ENCODE measurements at regions not wholly inside any gene's neighbourhood (a gene's known extent, or its start where the extent isn't known, plus 50 kb on each side); places are given as distances from the start of the nearest gene placed in this dataset.

- no peak overlapping the region for H3K14ac ChIP-seq (ENCODE audit: low read length)
- no peak overlapping the region for H3K4me3 ChIP-seq (ENCODE audit: low read length in 2 of 2)
- peaks cover 0 to 18% of the 10 kb centered on the region in 2 donors for H3K4me1 ChIP-seq (ENCODE audit: control insufficient read depth in 2 of 2, insufficient read depth in 1 of 2, low read depth in 1 of 2, low read length in 2 of 2)
- no peak overlapping the region for H3K27ac ChIP-seq (replicated peaks; ENCODE audit: low read length)
- H2AK5ac ChIP-seq (ENCODE audit: low read depth, low read length): no peak overlapping the region
- no peak overlapping the region for H3K4me2 ChIP-seq (ENCODE audit: insufficient read depth, low read length, poor library complexity, severe bottlenecking)
- H3K79me1 ChIP-seq (ENCODE audit: low read depth, low read length): no peaks in the 10 kb centered on the region
- H2BK12ac ChIP-seq (ENCODE audit: low read length): no peak overlapping the region
- peaks cover 2 to 4% of the 10 kb centered on the region in 2 donors for H3K9me3 ChIP-seq (replicated peaks in 1 of 2; ENCODE audit: control insufficient read depth in 2 of 2, insufficient read depth in 1 of 2, low read depth in 1 of 2, low read length in 2 of 2)
- no peak overlapping the region for H2BK120ac ChIP-seq (ENCODE audit: low read depth, low read length)
- H4K8ac ChIP-seq (ENCODE audit: low read depth, low read length): peak overlapping the region; percentile 88
- no peak overlapping the region for H4K91ac ChIP-seq (ENCODE audit: low read depth, low read length, poor library complexity)
- no peak for DNase-seq (ENCODE audit: low spot score)
- no peak overlapping the region for H3K23ac ChIP-seq (ENCODE audit: low read depth, low read length, poor library complexity)
- peak overlapping the region; percentile 50 for H2AFZ ChIP-seq (ENCODE audit: low read length)
- H3K36me3 ChIP-seq (replicated peaks in 1 of 2; ENCODE audit: control insufficient read depth in 2 of 2, insufficient read depth in 2 of 2, low read length in 2 of 2): no peaks in the 10 kb centered on the region
- WGBS, 2 donors (ENCODE audit: extremely low coverage in 2 of 2, insufficient read length in 2 of 2, insufficient replicate concordance in 1 of 2): no CpG with 5 or more reads among the region's 4 CpGs
- no peak overlapping the region for H2BK15ac ChIP-seq (ENCODE audit: low read length)
- no peak overlapping the region for H2BK5ac ChIP-seq (ENCODE audit: low read length)
- peak overlapping the region; percentile 50 for H3K18ac ChIP-seq (ENCODE audit: low read length)
- H3K27me3 ChIP-seq (ENCODE audit: control insufficient read depth in 3 of 3, insufficient read depth in 3 of 3, low read depth in 1 of 3, low read length in 3 of 3): no peaks in the 10 kb centered on the region
- H3K9ac ChIP-seq (ENCODE audit: low read depth, low read length, poor library complexity): no peak overlapping the region
- H3K4ac ChIP-seq (ENCODE audit: low read length): no peak overlapping the region
Observed at GRCh38 chr10:78614267-78614666, 454.5 kb upstream of the ZMIZ1 start.

GRCh38 chr10:78614744-78615143, 454.0 kb upstream of the ZMIZ1 start:
- H3K4ac ChIP-seq (ENCODE audit: low read length): no peak overlapping the region

GRCh38 chr10:78616125-78616695, 452.6 kb upstream of the ZMIZ1 start:
- H2BK15ac ChIP-seq (ENCODE audit: low read length): no peak overlapping the region
- H3K4me3 ChIP-seq (ENCODE audit: low read length in 2 of 2): no peak overlapping the region
- no peak overlapping the region for H4K8ac ChIP-seq (ENCODE audit: low read depth, low read length)
- H3K79me1 ChIP-seq (ENCODE audit: low read depth, low read length): no peaks in the 10 kb centered on the region
- H3K27me3 ChIP-seq (ENCODE audit: control insufficient read depth in 3 of 3, insufficient read depth in 3 of 3, low read depth in 1 of 3, low read length in 3 of 3): no peaks in the 10 kb centered on the region
- H3K4me1 ChIP-seq (ENCODE audit: control insufficient read depth in 2 of 2, insufficient read depth in 1 of 2, low read depth in 1 of 2, low read length in 2 of 2): peaks cover 2 to 21% of the 10 kb centered on the region in 2 donors
- no peaks in the 10 kb centered on the region for H3K36me3 ChIP-seq (replicated peaks in 1 of 2; ENCODE audit: control insufficient read depth in 2 of 2, insufficient read depth in 2 of 2, low read length in 2 of 2)
- H3K14ac ChIP-seq (ENCODE audit: low read length): no peak overlapping the region
- no peak for DNase-seq (ENCODE audit: low spot score)
- no peak overlapping the region for H3K4ac ChIP-seq (ENCODE audit: low read length)
- H3K18ac ChIP-seq (ENCODE audit: low read length): no peak overlapping the region
- H2BK5ac ChIP-seq (ENCODE audit: low read length): no peak overlapping the region
- no peak overlapping the region for H3K27ac ChIP-seq (replicated peaks; ENCODE audit: low read length)
- no peak overlapping the region for H4K91ac ChIP-seq (ENCODE audit: low read depth, low read length, poor library complexity)
- H3K9ac ChIP-seq (ENCODE audit: low read depth, low read length, poor library complexity): no peak overlapping the region
- no peaks in the 10 kb centered on the region for H3K9me3 ChIP-seq (replicated peaks in 1 of 2; ENCODE audit: control insufficient read depth in 2 of 2, insufficient read depth in 1 of 2, low read depth in 1 of 2, low read length in 2 of 2)
- H2BK12ac ChIP-seq (ENCODE audit: low read length): no peak overlapping the region
- H2BK120ac ChIP-seq (ENCODE audit: low read depth, low read length): no peak overlapping the region
- no peak overlapping the region for H3K23ac ChIP-seq (ENCODE audit: low read depth, low read length, poor library complexity)
- H2AK5ac ChIP-seq (ENCODE audit: low read depth, low read length): no peak overlapping the region
- no peak overlapping the region for H3K4me2 ChIP-seq (ENCODE audit: insufficient read depth, low read length, poor library complexity, severe bottlenecking)
- WGBS, 2 donors (ENCODE audit: extremely low coverage in 2 of 2, insufficient read length in 2 of 2, insufficient replicate concordance in 1 of 2): no CpG with 5 or more reads among the region's 4 CpGs
- no peak overlapping the region for H2AFZ ChIP-seq (ENCODE audit: low read length)

More at GRCh38 chr10:78614744-78615143, 454.0 kb upstream of the ZMIZ1 start:
- Histone ChIP-seq H2BK5ac (ENCODE audit: low read length) (no peak overlapping the region), H3K4me2 (ENCODE audit: insufficient read depth, low read length, poor library complexity, severe bottlenecking) (no peak overlapping the region), H3K14ac (ENCODE audit: low read length) (no peak overlapping the region), H3K9ac (ENCODE audit: low read depth, low read length, poor library complexity) (no peak overlapping the region), H2BK120ac (ENCODE audit: low read depth, low read length) (no peak overlapping the region), H2AFZ (ENCODE audit: low read length) (no peak overlapping the region), H2AK5ac (ENCODE audit: low read depth, low read length) (no peak overlapping the region), H3K18ac (ENCODE audit: low read length) (no peak overlapping the region), H3K79me1 (ENCODE audit: low read depth, low read length) (no peaks in the 10 kb centered on the region), H3K27ac (replicated peaks; ENCODE audit: low read length) (no peak overlapping the region), H3K9me3 (replicated peaks in 1 of 2; ENCODE audit: control insufficient read depth in 2 of 2, insufficient read depth in 1 of 2, low read depth in 1 of 2, low read length in 2 of 2) (peaks cover 0 to 4% of the 10 kb centered on the region in 2 donors), H2BK15ac (ENCODE audit: low read length) (no peak overlapping the region), H4K8ac (ENCODE audit: low read depth, low read length) (no peak overlapping the region), H3K27me3 (ENCODE audit: control insufficient read depth in 3 of 3, insufficient read depth in 3 of 3, low read depth in 1 of 3, low read length in 3 of 3) (no peaks in the 10 kb centered on the region), H3K23ac (ENCODE audit: low read depth, low read length, poor library complexity) (no peak overlapping the region), H4K91ac (ENCODE audit: low read depth, low read length, poor library complexity) (no peak overlapping the region), H3K4me3 (ENCODE audit: low read length in 2 of 2) (no peak overlapping the region), H3K4me1 (ENCODE audit: control insufficient read depth in 2 of 2, insufficient read depth in 1 of 2, low read depth in 1 of 2, low read length in 2 of 2) (peaks cover 2 to 23% of the 10 kb centered on the region in 2 donors), H3K36me3 (replicated peaks in 1 of 2; ENCODE audit: control insufficient read depth in 2 of 2, insufficient read depth in 2 of 2, low read length in 2 of 2) (no peaks in the 10 kb centered on the region), H2BK12ac (ENCODE audit: low read length) (no peak overlapping the region)
- DNase-seq (ENCODE audit: low spot score): no peak
- no CpG with 5 or more reads among the region's 3 CpGs for WGBS, 2 donors (ENCODE audit: extremely low coverage in 2 of 2, insufficient read length in 2 of 2, insufficient replicate concordance in 1 of 2)

- H3K27ac ChIP-seq (replicated peaks; ENCODE audit: low read length): no peak overlapping the region
- no peak overlapping the region for H2BK5ac ChIP-seq (ENCODE audit: low read length)
- H2AFZ ChIP-seq (ENCODE audit: low read length): no peak overlapping the region
- WGBS, 2 donors (ENCODE audit: extremely low coverage in 2 of 2, insufficient read length in 2 of 2, insufficient replicate concordance in 1 of 2): no CpG with 5 or more reads among the region's 3 CpGs
- no peak overlapping the region for H4K91ac ChIP-seq (ENCODE audit: low read depth, low read length, poor library complexity)
- no peaks in the 10 kb centered on the region for H3K27me3 ChIP-seq (ENCODE audit: control insufficient read depth in 3 of 3, insufficient read depth in 3 of 3, low read depth in 1 of 3, low read length in 3 of 3)
- no peak overlapping the region for H2AK5ac ChIP-seq (ENCODE audit: low read depth, low read length)
- no peak overlapping the region for H3K4ac ChIP-seq (ENCODE audit: low read length)
- no peak for DNase-seq (ENCODE audit: low spot score)
- H4K8ac ChIP-seq (ENCODE audit: low read depth, low read length): no peak overlapping the region
- H3K79me1 ChIP-seq (ENCODE audit: low read depth, low read length): no peaks in the 10 kb centered on the region
- H3K9ac ChIP-seq (ENCODE audit: low read depth, low read length, poor library complexity): no peak overlapping the region
- peak overlapping the region; percentile 8 for H3K18ac ChIP-seq (ENCODE audit: low read length)
- H3K36me3 ChIP-seq (replicated peaks in 1 of 2; ENCODE audit: control insufficient read depth in 2 of 2, insufficient read depth in 2 of 2, low read length in 2 of 2): no peaks in the 10 kb centered on the region
- no peak overlapping the region for H3K4me3 ChIP-seq (ENCODE audit: low read length in 2 of 2)
- H3K4me2 ChIP-seq (ENCODE audit: insufficient read depth, low read length, poor library complexity, severe bottlenecking): no peak overlapping the region
- peaks cover 2 to 14% of the 10 kb centered on the region in 2 donors for H3K4me1 ChIP-seq (ENCODE audit: control insufficient read depth in 2 of 2, insufficient read depth in 1 of 2, low read depth in 1 of 2, low read length in 2 of 2)
- no peak overlapping the region for H2BK12ac ChIP-seq (ENCODE audit: low read length)
- H3K23ac ChIP-seq (ENCODE audit: low read depth, low read length, poor library complexity): no peak overlapping the region
- H3K9me3 ChIP-seq (replicated peaks in 1 of 2; ENCODE audit: control insufficient read depth in 2 of 2, insufficient read depth in 1 of 2, low read depth in 1 of 2, low read length in 2 of 2): no peaks in the 10 kb centered on the region
- no peak overlapping the region for H3K14ac ChIP-seq (ENCODE audit: low read length)
- no peak overlapping the region for H2BK15ac ChIP-seq (ENCODE audit: low read length)
- H2BK120ac ChIP-seq (ENCODE audit: low read depth, low read length): no peak overlapping the region
Observed at GRCh38 chr10:78617115-78617514, 451.7 kb upstream of the ZMIZ1 start.

Measured in neuronal stem cell (in vitro differentiated cells).